ENCODE measurements at regions not wholly inside any gene's neighbourhood (a gene's known extent, or its start where the extent isn't known, plus 50 kb on each side); places are given as distances from the start of the nearest gene placed in this dataset.
A peak's percentile ranks its signal among the peaks of the same experiment; 100 is the strongest.

DNA sequence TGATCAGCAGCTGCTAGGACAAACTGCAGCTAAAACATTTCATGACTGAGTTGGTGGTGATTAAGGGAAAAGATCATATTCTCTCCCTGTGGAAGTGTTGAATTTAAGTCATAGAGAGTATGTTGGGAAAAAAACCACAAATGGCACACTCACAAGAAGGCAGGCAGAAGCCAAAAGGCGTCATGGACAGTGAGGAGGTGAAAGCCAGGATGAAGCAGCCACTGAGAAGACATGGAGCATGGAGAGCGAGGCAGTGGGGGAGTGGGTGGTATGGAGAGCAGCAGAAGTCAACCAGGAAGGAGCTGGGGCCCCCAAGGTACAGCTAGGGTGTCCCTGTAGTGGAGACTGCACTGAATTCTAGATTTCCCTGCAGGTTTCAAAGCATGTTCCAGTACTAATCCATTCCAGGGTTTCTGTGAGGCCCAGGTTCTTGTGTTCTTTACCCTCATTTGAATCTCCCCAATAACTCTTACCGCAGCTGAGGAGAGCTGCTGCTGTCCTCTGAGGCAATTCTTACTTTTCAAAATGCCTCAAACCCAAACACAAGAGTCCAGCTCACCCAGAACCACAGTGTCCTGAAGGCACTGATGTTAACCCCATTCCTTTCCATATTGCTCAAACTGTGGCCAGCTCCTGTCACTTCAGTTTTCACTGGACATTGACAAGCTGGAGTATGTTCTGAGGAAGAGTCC, 191.8 kb upstream of the E2F8 start:
- H3K36me3 ChIP-seq, result no peaks in the 10 kb centered on the region
- 50 to 51% methylated on average over 3 of the region's 3 CpGs for WGBS, 2 donors
- no peak for TF ChIP-seq POLR2AphosphoS5 (IDR thresholded peaks at IDR 0.05)
- no peak for TF ChIP-seq EP300 (IDR thresholded peaks at IDR 0.05)
- ATAC-seq (ENCODE audit: low FRiP score in 2 of 2) (peak in 1 of 2 donors; percentile 85), DNase-seq (no peak)
- H3K4me3 ChIP-seq, result no peak overlapping the region
- no peak overlapping the region for H3K27ac ChIP-seq
- H3K9me3 ChIP-seq, result no peaks in the 10 kb centered on the region
- H3K4me1 ChIP-seq, result no peaks in the 10 kb centered on the region
- no peaks in the 10 kb centered on the region for H3K27me3 ChIP-seq

DNA sequence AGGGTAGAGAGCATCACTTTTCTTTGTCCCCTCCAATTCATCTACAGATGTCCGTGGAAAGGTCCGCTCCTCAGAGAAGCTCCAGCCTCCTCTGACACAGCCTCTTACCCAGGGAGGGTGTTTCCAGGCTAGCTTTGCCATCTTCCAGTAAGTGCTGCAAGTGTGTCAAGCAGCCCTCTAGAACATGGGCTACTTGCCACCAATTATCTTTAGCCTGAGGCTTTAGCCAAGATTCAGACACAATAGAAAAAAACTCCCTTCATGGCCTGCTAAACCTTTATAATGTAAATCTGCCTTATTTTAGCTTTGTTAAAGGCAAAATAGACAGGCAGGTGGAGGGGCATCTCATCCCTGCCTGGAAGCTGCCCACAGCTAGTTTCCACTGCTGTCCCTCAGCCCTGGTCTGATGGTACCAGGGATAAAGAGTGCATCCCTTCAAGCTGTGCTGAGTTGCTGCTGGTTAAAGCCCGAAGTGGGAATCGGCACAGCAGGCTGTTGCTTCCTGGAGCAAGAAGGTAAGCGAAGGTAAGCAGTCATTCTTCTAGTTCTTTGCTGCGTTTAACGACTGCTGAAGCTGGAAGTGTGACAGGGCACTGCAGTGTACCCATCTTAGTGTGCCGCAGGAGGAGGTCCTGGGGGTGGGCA, 190.1 kb upstream of the E2F8 start:
- no peak overlapping the region for H3K4me3 ChIP-seq
- ATAC-seq (ENCODE audit: low FRiP score in 2 of 2), result no peak
- no peaks in the 10 kb centered on the region for H3K4me1 ChIP-seq
- H3K36me3 ChIP-seq, result no peaks in the 10 kb centered on the region
- no peak for DNase-seq
- no peak for TF ChIP-seq POLR2AphosphoS5 (IDR thresholded peaks at IDR 0.05)
- TF ChIP-seq POLR2A (IDR thresholded peaks at IDR 0.05), result no peak
- TF ChIP-seq, protein P1, sequence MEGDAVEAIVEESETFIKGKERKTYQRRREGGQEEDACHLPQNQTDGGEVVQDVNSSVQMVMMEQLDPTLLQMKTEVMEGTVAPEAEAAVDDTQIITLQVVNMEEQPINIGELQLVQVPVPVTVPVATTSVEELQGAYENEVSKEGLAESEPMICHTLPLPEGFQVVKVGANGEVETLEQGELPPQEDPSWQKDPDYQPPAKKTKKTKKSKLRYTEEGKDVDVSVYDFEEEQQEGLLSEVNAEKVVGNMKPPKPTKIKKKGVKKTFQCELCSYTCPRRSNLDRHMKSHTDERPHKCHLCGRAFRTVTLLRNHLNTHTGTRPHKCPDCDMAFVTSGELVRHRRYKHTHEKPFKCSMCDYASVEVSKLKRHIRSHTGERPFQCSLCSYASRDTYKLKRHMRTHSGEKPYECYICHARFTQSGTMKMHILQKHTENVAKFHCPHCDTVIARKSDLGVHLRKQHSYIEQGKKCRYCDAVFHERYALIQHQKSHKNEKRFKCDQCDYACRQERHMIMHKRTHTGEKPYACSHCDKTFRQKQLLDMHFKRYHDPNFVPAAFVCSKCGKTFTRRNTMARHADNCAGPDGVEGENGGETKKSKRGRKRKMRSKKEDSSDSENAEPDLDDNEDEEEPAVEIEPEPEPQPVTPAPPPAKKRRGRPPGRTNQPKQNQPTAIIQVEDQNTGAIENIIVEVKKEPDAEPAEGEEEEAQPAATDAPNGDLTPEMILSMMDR (IDR thresholded peaks at IDR 0.05), result no peak
- no peak for TF ChIP-seq EP300 (IDR thresholded peaks at IDR 0.05)
- H3K27me3 ChIP-seq, result no peaks in the 10 kb centered on the region
- 85 to 89% methylated on average over 5 to 8 of the region's 8 CpGs for WGBS, 2 donors
- no peak overlapping the region for H3K27ac ChIP-seq
- H3K9me3 ChIP-seq, result no peaks in the 10 kb centered on the region

- DNase-seq, result no peak
- H3K27ac ChIP-seq, result no peak overlapping the region
- no peak for TF ChIP-seq POLR2AphosphoS5 (IDR thresholded peaks at IDR 0.05)
- TF ChIP-seq EP300 (IDR thresholded peaks at IDR 0.05), result no peak
- no peak for TF ChIP-seq POLR2A (IDR thresholded peaks at IDR 0.05)
- TF ChIP-seq, protein P1 (IDR thresholded peaks at IDR 0.05), result no peak
- peak in 1 of 2 donors; percentile 6 for ATAC-seq (ENCODE audit: low FRiP score in 2 of 2)
- WGBS, 2 donors, result 66 to 71% methylated on average over 7 of the region's 7 CpGs
- H3K27me3 ChIP-seq, result no peaks in the 10 kb centered on the region
- H3K36me3 ChIP-seq, result no peaks in the 10 kb centered on the region
- H3K4me3 ChIP-seq, result no peak overlapping the region
- peaks cover 0 to 3% (median 0%) of the 10 kb centered on the region in 4 donors for H3K4me1 ChIP-seq
- H3K9me3 ChIP-seq, result no peaks in the 10 kb centered on the region
These were observed 189.6 kb upstream of the E2F8 start for GRCh38 chr11:19430346-19430745.

- Histone ChIP-seq H3K27me3 (no peaks in the 10 kb centered on the region), H3K36me3 (no peaks in the 10 kb centered on the region), H3K9me3 (no peaks in the 10 kb centered on the region), H3K4me3 (no peak overlapping the region), H3K4me1 (peaks cover 0 to 3% (median 0%) of the 10 kb centered on the region in 4 donors), H3K27ac (no peak overlapping the region)
- WGBS, 2 donors, result 71 to 80% methylated on average over 3 of the region's 3 CpGs
- no peak for TF ChIP-seq EP300 (IDR thresholded peaks at IDR 0.05)
- TF ChIP-seq, protein P1 (IDR thresholded peaks at IDR 0.05), result no peak
- no peak for TF ChIP-seq POLR2AphosphoS5 (IDR thresholded peaks at IDR 0.05)
- no peak for TF ChIP-seq POLR2A (IDR thresholded peaks at IDR 0.05)
- no peak for ATAC-seq (ENCODE audit: low FRiP score in 2 of 2)
- DNase-seq, result no peak
These were observed 188.5 kb upstream of the E2F8 start for GRCh38 chr11:19429108-19429760.

DNA sequence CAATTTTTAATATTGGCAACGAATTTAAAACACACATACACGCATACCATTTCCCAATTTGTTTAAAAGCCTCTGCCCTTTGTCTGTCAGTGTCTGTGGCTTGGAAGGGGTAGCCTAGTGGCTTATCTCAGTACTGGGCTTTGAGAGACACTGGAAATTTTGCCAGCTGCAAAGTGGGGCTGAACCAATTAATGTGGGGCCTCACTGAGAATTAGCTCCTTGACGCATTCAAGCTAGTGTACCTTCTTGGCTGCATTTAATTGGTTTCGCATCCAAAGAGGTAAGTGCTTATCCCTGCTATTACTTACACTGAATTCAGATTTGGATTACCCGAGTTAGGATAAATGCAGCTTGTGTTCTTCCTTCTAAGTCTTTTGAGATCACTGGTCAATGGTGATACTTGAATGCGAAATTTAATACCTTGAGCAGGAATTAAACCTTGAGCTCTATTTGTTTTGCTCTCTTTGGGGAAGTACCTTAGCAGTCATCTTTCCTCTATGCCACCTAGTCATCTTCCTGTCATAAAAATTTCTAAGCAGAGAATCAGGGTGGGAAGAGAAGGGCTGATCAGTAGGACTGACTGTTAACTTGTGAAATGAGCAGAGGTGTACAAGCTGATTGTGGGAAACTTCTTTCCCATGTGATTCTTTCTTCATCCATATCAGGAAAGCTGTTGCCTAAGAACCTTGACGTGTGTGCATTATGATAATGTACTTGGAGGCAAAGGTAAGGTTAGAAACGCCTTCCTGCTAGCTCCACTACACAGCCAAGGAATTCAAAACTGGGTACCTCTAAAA, 187.7 kb upstream of the E2F8 start:
- 68 to 84% methylated on average over 8 of the region's 8 CpGs for WGBS, 2 donors
- Histone ChIP-seq H3K9me3 (no peaks in the 10 kb centered on the region), H3K4me1 (peaks cover 0 to 3% (median 0%) of the 10 kb centered on the region in 4 donors), H3K4me3 (no peak overlapping the region), H3K36me3 (no peaks in the 10 kb centered on the region), H3K27me3 (no peaks in the 10 kb centered on the region), H3K27ac (no peak overlapping the region)
- DNase-seq, result no peak
- TF ChIP-seq EP300 (IDR thresholded peaks at IDR 0.05), result no peak
- no peak for TF ChIP-seq POLR2AphosphoS5 (IDR thresholded peaks at IDR 0.05)
- no peak for TF ChIP-seq POLR2A (IDR thresholded peaks at IDR 0.05)
- TF ChIP-seq, protein P1 (IDR thresholded peaks at IDR 0.05), result no peak
- no peak for ATAC-seq (ENCODE audit: low FRiP score in 2 of 2)

Data from upper lobe of left lung (tissue), 6 donors.